HG02798 (cell line): ENCODE measurements at regions not wholly inside any gene's neighbourhood (a gene's known extent, or its start where the extent isn't known, plus 50 kb on each side); places are given as distances from the start of the nearest gene placed in this dataset.

Experiments used
- ATAC-seq: cut with Tn5 transposase; IDR thresholded peaks from one replicate; pipeline ENCODE4 v1.9.1; 2021; ENCODE audit warnings: mild to moderate bottlenecking; ENCODE audit not compliant: unreplicated experiment, poor library complexity

DNA sequence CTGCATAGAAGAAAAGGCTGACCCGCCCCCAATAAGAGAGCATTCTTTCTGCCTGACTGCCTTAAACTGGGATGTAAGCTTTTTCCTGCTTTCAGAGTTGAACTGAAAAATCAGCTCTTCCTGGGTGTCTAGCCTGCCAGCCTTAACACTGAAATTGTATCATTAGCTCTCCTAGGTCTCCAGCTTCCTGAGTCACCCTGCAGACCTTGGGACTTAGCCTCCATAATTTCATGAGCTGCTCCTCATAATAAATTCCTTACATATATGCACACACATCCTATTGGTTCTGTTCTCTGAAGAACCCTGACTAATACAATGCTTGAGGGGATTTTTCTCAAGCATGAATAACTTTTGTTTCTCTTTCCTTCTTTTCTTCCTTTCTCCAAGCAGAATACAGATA is 76.4 kb upstream of the FAR2 start:
- ATAC-seq: no peak

DNA sequence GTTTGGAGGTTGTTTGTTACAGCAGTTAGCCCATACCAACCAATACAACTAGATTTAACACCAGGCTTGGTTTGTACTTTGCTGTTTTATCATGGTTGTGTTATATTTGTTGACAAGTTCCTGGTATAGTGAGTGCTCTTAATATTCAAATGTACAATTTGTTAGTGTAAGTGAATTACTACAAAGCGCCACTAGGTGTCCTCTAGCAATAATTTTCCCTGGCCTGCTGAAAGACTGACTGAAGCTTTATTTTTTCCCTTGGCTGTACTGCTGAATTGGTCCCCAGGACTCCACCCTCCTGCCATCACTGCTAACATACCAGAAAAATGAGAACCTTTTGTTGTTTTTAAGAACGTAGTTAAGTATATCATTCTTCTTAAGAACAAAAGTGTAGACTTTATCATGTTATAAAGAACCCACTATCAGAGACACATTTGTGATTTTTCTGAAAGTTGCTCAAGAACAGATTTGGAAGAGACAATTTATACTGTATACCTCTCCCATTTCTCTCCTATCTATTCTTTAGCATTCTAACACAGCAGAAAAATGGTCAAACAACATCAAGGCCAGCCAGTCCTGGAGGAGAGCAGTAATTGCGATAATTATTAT is 75.3 kb upstream of the FAR2 start:
- peak; percentile 87 for ATAC-seq

DNA sequence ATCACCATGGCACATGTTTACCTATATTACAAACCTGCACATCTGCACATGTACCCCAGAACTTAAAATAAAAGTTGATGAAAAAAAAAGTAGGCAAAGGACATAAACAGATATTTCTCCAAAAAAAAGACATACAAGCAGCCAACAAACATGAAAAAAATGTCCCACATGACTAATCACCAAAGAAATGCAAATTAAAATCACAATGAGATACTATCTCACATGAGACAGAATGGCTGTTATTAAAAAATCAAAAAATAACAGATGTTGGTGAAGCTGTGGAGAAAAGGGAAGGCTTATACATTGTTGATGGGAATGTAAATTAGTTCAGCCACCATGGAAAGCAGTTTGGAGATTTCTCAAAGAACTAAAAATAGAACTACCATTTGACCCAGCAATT is 68.0 kb upstream of the FAR2 start:
- no peak for ATAC-seq

DNA sequence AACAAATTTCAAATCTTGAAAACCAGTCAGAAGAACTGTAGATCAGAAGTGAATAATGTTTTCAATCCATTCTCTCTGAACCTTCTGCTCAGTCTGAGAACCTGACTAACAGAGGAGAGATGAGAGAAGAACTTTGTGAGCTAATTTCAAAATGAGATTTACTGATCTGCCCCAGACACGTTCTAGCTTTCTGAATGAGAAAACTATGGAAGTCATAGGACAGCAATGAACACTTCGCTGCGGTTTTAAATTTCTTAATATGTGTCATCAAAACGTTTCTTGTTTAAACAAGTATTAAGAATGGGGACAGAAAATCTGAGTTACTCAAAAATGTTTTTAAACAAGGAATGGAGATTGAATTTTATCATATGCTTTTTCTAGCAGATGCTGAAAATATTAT is 66.6 kb upstream of the FAR2 start:
- ATAC-seq: no peak

DNA sequence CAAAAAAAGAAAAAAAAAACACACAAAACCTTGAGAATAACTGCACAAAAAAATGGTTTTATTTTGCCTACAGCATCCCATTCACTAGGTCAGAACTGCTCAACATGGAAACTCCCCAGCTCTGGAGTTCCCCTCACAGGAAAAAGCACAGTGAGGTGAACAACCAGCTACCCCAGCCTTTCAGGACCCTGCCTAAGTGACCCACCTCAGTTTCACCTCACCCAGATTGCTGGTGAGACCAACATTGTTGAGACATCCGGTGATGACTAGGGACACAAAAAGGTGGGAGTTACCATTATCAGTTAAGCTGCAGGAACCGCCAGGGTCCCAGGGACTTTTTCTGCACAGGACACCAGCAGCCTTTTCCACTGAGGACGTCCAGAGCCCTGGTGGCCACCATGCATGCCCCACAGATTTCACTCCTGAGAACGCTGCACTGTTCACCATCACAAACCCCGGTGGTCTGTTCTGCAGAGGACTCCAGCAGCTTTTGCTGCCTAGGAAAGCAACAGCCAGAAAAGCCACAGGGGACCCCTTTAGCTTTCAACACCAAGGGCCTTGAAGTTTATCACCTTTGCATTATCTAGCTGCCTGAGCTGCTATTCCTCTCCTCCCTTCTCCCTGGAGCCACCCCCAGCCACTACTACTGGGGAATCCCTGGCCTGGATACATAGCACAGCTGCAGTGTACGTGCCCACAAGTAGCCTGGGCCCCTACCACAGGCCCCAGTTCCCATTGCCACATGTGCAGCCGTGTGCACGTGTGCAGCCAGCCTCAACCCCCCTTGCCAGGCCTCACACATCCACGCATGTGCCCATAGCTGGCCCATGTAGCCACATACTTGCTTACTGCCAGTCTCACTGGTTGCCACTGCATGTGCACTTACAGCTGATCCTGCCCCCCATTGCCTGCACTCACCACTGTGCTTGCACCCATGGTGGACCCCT is 62.5 kb upstream of the FAR2 start:
- no peak for ATAC-seq

DNA sequence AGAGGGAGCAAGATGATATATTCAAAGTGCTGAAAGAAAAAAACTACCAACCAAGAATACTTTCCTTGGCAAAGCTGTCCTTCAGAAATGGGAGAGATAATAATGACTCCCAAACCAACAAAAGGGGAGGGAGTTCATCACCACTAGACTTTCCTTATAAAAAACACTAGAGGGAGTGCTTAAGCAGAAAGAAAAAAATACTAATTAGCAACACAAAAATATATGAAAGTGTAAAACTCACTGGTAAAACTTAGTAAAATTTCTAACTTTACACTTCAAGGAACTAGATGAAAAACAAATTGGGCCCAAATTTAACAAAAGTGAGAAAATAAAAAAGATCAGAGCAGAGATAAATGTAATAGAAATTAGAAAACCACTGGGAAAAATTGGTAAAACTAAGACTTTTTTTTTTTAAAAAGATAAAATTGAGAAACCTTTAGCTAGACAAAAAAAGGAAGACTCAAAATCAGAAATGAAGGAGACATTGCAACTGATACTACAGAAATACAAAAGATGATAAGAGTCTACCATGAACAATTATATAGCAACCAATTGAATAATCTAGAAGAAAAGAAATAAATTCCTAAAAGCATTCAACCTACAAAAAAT is 60.4 kb upstream of the FAR2 start:
- no peak for ATAC-seq
